ENCODE measurements at regions not wholly inside any gene's neighbourhood (a gene's known extent, or its start where the extent isn't known, plus 50 kb on each side); places are given as distances from the start of the nearest gene placed in this dataset.

DNA sequence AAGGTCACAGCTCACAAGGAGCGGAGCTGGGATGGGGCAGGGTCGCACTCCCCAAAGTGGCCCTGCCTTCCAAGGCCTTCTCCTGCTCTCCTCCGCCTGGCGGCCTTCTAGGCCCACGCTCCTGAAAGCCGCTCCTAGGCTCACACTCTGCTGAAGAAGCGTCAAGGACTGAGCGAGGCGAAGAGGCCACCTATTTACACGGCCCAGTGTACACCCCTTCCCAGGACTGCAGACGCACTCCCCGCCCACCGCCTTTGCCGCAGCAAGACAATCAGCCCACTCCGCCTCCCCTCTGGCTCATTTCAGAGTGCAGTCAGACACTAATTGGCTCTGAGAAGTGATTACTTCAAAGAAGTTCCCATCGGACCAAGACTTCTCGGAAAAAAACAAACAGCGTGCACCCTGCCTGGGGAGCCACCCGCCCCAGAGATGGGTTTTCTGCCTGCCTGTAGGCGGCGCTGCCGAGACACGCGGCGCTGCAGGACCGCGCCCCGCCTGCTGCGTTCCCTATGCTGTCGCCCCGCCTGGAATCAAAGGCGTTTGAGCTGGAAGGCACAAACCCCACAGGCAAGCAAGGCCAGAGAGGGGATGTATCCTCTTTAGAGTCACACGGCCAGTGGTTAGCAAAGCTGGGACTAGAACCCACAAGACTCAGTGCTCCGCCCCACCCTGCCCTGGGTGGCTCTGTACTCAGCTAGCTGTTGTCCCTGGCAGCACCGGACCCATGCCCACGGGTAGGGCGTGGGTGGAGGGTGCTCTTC, 414.8 kb downstream of the BUD13 start:
- TF ChIP-seq EZH2 (IDR thresholded peaks at IDR 0.05; ENCODE audit: insufficient read depth, poor library complexity, severe bottlenecking) (no peak), EZH2phosphoT487 (IDR thresholded peaks at IDR 0.05; ENCODE audit: insufficient read depth, low read depth) (no peak)

Data from GM23248 (cell line).